CD4-positive, CD25-positive, alpha-beta regulatory T cell (primary cell): ENCODE measurements at regions not wholly inside any gene's neighbourhood (a gene's known extent, or its start where the extent isn't known, plus 50 kb on each side); places are given as distances from the start of the nearest gene placed in this dataset.

Experiments used
- ATAC-seq, 2 donors: fragments of 150-1000 bp; cut with Tn5 transposase; one replicate each; pipeline ENCODE4 v1.10.0; 2021; ENCODE audit warnings: low read depth in 2 of 2, moderate number of reproducible peaks in 2 of 2, moderate library complexity in 1 of 2
- DNase-seq, 3 donors: peaks; one replicate each; pipeline versions ENCODE4 v3.0.0 to v3.0.0-alpha.2; 2012 to 2022; ENCODE audit warnings: mixed read lengths in 1 of 3
- H3K27ac ChIP-seq: one replicate; pipeline ENCODE4 v1.7.0; 2013; ENCODE audit warnings: mild to moderate bottlenecking, low read length; ENCODE audit not compliant: insufficient read depth, poor library complexity, severe bottlenecking
- H3K27me3 ChIP-seq: one replicate; pipeline ENCODE4 v1.7.0; 2013; ENCODE audit warnings: low read length; ENCODE audit not compliant: control insufficient read depth, insufficient read depth
- H3K36me3 ChIP-seq: one replicate; pipeline ENCODE4 v1.7.0; 2013; ENCODE audit warnings: mild to moderate bottlenecking, low read length, moderate library complexity; ENCODE audit not compliant: control insufficient read depth, insufficient read depth
- H3K4me1 ChIP-seq: 2 replicates; pipeline ENCODE4 v1.7.0; 2013; ENCODE audit warnings: mild to moderate bottlenecking, low read length; ENCODE audit not compliant: insufficient read depth, control insufficient read depth, poor library complexity, severe bottlenecking
- H3K4me3 ChIP-seq: one replicate; pipeline ENCODE4 v1.7.0; 2013; ENCODE audit warnings: low read depth, mild to moderate bottlenecking, low read length, moderate library complexity
- H3K9me3 ChIP-seq, 2 experiments: 1 replicate in 1 of 2; 2 replicates in 1 of 2; pipeline ENCODE4 v1.7.0; 2013; ENCODE audit warnings: low read length in 2 of 2, mild to moderate bottlenecking in 1 of 2, moderate library complexity in 1 of 2; ENCODE audit not compliant: control insufficient read depth in 2 of 2
- H3K27ac Mint-ChIP-seq, 3 donors: one replicate each; pipeline ENCODE4 v1.8.0; 2020 to 2022; ENCODE audit warnings: mild to moderate bottlenecking in 3 of 3, mixed read lengths in 3 of 3, moderate library complexity in 2 of 3
- H3K27me3 Mint-ChIP-seq: one replicate; pipeline ENCODE4 v1.8.0; 2022; ENCODE audit warnings: mild to moderate bottlenecking, mixed read lengths
- H3K36me3 Mint-ChIP-seq: one replicate; pipeline ENCODE4 v1.8.0; 2020; ENCODE audit warnings: mixed read lengths
- H3K4me1 Mint-ChIP-seq, 4 donors: one replicate each; pipeline ENCODE4 v1.8.0; 2020 to 2022; ENCODE audit warnings: mixed read lengths in 4 of 4, mild to moderate bottlenecking in 1 of 4
- H3K4me3 Mint-ChIP-seq, 4 donors: one replicate each; pipeline ENCODE4 v1.8.0; 2020 to 2022; ENCODE audit warnings: mild to moderate bottlenecking in 4 of 4, mixed read lengths in 4 of 4, moderate library complexity in 3 of 4
- H3K9me3 Mint-ChIP-seq, 7 donors: one replicate each; pipeline ENCODE4 v1.8.0; 2020 to 2022; ENCODE audit warnings: mixed read lengths in 7 of 7, mild to moderate bottlenecking in 3 of 7, moderate library complexity in 2 of 7

DNA sequence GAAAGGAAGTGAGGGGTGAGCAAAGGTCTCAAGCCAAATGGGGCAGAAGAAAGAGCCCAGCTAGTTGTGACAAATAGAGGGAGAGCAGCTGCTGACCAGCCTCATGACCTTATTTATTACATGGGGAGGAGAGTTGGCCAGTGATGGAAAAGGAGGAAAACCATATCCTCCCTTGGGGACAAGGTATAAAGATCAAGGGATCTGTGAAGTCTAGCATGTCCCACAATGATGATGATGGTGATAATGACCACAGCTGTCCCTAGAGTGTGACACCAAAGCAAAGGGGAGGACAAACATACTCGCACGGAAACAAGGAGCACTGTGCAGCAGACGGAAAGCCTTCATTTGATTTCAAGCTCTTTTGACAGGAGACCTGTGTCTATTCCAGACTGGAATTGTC is 190.4 kb upstream of the MCHR2 start:
- Mint-ChIP-seq H3K9me3 (peaks cover 0 to 6% (median under 1%) of the 10 kb centered on the region in 7 donors), H3K4me3 (no peak overlapping the region), H3K4me1 (no peaks in the 10 kb centered on the region), H3K36me3 (no peaks in the 10 kb centered on the region), H3K27me3 (peaks cover 8% of the 10 kb centered on the region), H3K27ac (no peak overlapping the region)
- DNase-seq, result no peak
- H3K27ac ChIP-seq, result no peak overlapping the region
- no peak for ATAC-seq
- H3K27me3 ChIP-seq, result no peaks in the 10 kb centered on the region
- no peaks in the 10 kb centered on the region for H3K36me3 ChIP-seq
- no peaks in the 10 kb centered on the region for H3K9me3 ChIP-seq
- no peaks in the 10 kb centered on the region for H3K4me1 ChIP-seq
- H3K4me3 ChIP-seq, result no peak overlapping the region

DNA sequence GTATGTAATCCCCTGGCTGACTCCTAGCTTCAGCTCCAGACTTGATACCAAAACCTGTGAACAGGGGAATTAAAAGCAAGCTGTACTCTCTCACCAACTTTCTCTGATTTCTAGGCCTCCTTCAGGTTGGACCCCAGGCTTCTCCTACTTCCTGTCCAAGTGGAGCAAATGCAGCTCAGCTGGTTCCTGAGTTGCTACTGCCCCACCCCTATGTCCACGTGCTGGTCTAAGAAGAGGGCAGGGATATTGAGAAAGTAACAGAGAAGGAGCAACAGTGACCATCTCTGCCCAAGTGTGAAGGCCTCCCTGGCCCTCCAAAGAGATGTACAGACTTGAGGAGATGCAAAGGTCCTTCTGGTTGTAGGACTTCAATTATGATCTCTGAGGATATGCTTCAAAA is 188.3 kb upstream of the MCHR2 start:
- no peak overlapping the region for H3K4me3 ChIP-seq
- Mint-ChIP-seq H3K9me3 (peaks cover 0 to 6% (median 0%) of the 10 kb centered on the region in 7 donors), H3K27ac (no peak overlapping the region), H3K27me3 (peaks cover 4% of the 10 kb centered on the region), H3K36me3 (no peaks in the 10 kb centered on the region), H3K4me1 (no peaks in the 10 kb centered on the region), H3K4me3 (no peak overlapping the region)
- DNase-seq (no peak), ATAC-seq (no peak)
- no peaks in the 10 kb centered on the region for H3K36me3 ChIP-seq
- H3K27ac ChIP-seq, result no peak overlapping the region
- no peaks in the 10 kb centered on the region for H3K27me3 ChIP-seq
- no peaks in the 10 kb centered on the region for H3K4me1 ChIP-seq
- H3K9me3 ChIP-seq, result no peaks in the 10 kb centered on the region

- no peaks in the 10 kb centered on the region for H3K4me1 Mint-ChIP-seq
- H3K27me3 Mint-ChIP-seq, result peaks cover 4% of the 10 kb centered on the region
- no peaks in the 10 kb centered on the region for H3K36me3 ChIP-seq
- no peak overlapping the region for H3K4me3 ChIP-seq
- no peaks in the 10 kb centered on the region for H3K9me3 ChIP-seq
- no peaks in the 10 kb centered on the region for H3K36me3 Mint-ChIP-seq
- H3K27me3 ChIP-seq, result no peaks in the 10 kb centered on the region
- peaks cover 0 to 6% (median 0%) of the 10 kb centered on the region in 7 donors for H3K9me3 Mint-ChIP-seq
- DNase-seq (no peak), ATAC-seq (no peak)
- no peak overlapping the region for H3K27ac ChIP-seq
- no peak overlapping the region for H3K4me3 Mint-ChIP-seq
- H3K4me1 ChIP-seq, result no peaks in the 10 kb centered on the region
- no peak overlapping the region for H3K27ac Mint-ChIP-seq
Observed at GRCh38 chr6:100181309-100181708, 187.3 kb upstream of the MCHR2 start.

GRCh38 chr6:100179576-100179975 is 185.6 kb upstream of the MCHR2 start:
- Mint-ChIP-seq H3K27ac (no peak overlapping the region), H3K4me1 (no peaks in the 10 kb centered on the region), H3K27me3 (peaks cover 3% of the 10 kb centered on the region), H3K36me3 (no peaks in the 10 kb centered on the region), H3K4me3 (no peak overlapping the region), H3K9me3 (peaks cover 0 to 6% (median 0%) of the 10 kb centered on the region in 7 donors)
- Histone ChIP-seq H3K4me1 (no peaks in the 10 kb centered on the region), H3K9me3 (no peaks in the 10 kb centered on the region), H3K27ac (no peak overlapping the region), H3K36me3 (no peaks in the 10 kb centered on the region), H3K4me3 (no peak overlapping the region), H3K27me3 (no peaks in the 10 kb centered on the region)
- DNase-seq (no peak), ATAC-seq (no peak)

- Mint-ChIP-seq H3K36me3 (no peaks in the 10 kb centered on the region), H3K4me1 (no peaks in the 10 kb centered on the region)
Observed at GRCh38 chr6:100177956-100178355, 183.9 kb upstream of the MCHR2 start.

GRCh38 chr6:100176951-100177710 is 183.1 kb upstream of the MCHR2 start:
- Mint-ChIP-seq H3K4me3 (no peak overlapping the region), H3K36me3 (no peaks in the 10 kb centered on the region), H3K9me3 (peaks cover 0 to 3% (median 0%) of the 10 kb centered on the region in 7 donors), H3K27me3 (no peaks in the 10 kb centered on the region), H3K4me1 (peaks cover 0 to 4% (median 0%) of the 10 kb centered on the region in 4 donors), H3K27ac (no peak overlapping the region)
- no peak overlapping the region for H3K27ac ChIP-seq
- H3K4me1 ChIP-seq, result no peaks in the 10 kb centered on the region
- H3K36me3 ChIP-seq, result no peaks in the 10 kb centered on the region
- ATAC-seq (no peak), DNase-seq (no peak)
- H3K4me3 ChIP-seq, result no peak overlapping the region
- H3K9me3 ChIP-seq, result no peaks in the 10 kb centered on the region
- peaks cover 2% of the 10 kb centered on the region for H3K27me3 ChIP-seq

More at GRCh38 chr6:100177956-100178355, 183.9 kb upstream of the MCHR2 start:
- H3K9me3 ChIP-seq, result no peaks in the 10 kb centered on the region
- H3K27ac ChIP-seq, result no peak overlapping the region
- ATAC-seq, result no peak
- H3K27me3 ChIP-seq, result peaks cover 2% of the 10 kb centered on the region
- H3K4me1 ChIP-seq, result no peaks in the 10 kb centered on the region
- Mint-ChIP-seq H3K9me3 (peaks cover 0 to 6% (median 0%) of the 10 kb centered on the region in 7 donors), H3K27me3 (no peaks in the 10 kb centered on the region), H3K4me3 (no peak overlapping the region), H3K27ac (no peak overlapping the region)
- DNase-seq, result no peak
- H3K36me3 ChIP-seq, result no peaks in the 10 kb centered on the region
- no peak overlapping the region for H3K4me3 ChIP-seq

DNA sequence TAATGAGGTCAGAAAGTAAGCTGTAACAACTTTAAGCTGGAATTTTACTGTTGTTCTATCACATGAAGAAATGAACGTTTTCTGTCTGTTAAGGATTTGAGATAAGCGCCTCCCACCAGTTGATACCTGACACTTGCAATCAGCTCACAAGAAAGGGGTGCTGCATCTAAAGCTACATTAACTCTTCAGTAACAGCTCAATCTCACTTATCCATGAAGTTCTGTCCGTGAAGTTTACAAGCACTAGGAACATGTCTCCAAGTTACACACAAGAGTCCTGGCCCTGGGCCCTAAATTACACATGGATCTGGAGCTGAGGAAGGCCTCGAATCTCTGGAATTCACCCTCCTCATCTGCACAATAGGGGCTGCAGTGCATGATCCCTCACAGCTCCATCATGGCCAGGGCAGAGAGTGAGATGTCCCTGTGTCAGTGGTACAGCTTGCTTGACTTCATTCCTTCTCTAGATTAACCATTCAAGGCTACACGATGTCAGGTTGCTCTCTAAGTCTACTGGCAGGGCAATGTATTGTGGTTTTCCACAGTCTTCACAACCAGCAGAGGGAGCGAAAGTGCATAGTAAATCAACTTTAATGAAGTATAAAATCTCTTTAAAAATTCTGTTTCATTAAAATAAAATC is 182.4 kb upstream of the MCHR2 start:
- Mint-ChIP-seq H3K27me3 (no peaks in the 10 kb centered on the region), H3K27ac (no peak overlapping the region), H3K4me3 (no peak overlapping the region), H3K9me3 (peaks cover 0 to 2% (median 0%) of the 10 kb centered on the region in 7 donors), H3K36me3 (no peaks in the 10 kb centered on the region), H3K4me1 (peaks cover 0 to 4% (median 0%) of the 10 kb centered on the region in 4 donors)
- Histone ChIP-seq H3K27ac (no peak overlapping the region), H3K4me3 (no peak overlapping the region), H3K36me3 (no peaks in the 10 kb centered on the region), H3K9me3 (no peaks in the 10 kb centered on the region), H3K27me3 (peaks cover 2% of the 10 kb centered on the region), H3K4me1 (no peaks in the 10 kb centered on the region)
- ATAC-seq, result no peak
- DNase-seq, result peak in 1 of 3 donors; percentile 2
